T-helper 1 cell treated with Interleukin-12 subunit alpha and Interleukin-12 subunit beta and Interleukin-4 antibody, amounts not matched to agents 30 μg/mL and 1 μg/mL, for 36 hours (primary cell): ENCODE measurements at regions not wholly inside any gene's neighbourhood (a gene's known extent, or its start where the extent isn't known, plus 50 kb on each side); places are given as distances from the start of the nearest gene placed in this dataset.

ENCODE experiments used
- H3K27ac Mint-ChIP-seq: one replicate; pipeline ENCODE4 v1.8.0; 2021; ENCODE audit warnings: mild to moderate bottlenecking, mixed read lengths
- H3K27me3 Mint-ChIP-seq: one replicate; pipeline ENCODE4 v1.8.0; 2021; ENCODE audit warnings: low read depth, mixed read lengths
- H3K36me3 Mint-ChIP-seq: one replicate; pipeline ENCODE4 v1.8.0; 2021; ENCODE audit warnings: low read depth, mixed read lengths
- H3K4me1 Mint-ChIP-seq: one replicate; pipeline ENCODE4 v1.8.0; 2021; ENCODE audit warnings: low read depth, mixed read lengths
- H3K4me3 Mint-ChIP-seq: one replicate; pipeline ENCODE4 v1.8.0; 2021; ENCODE audit warnings: mild to moderate bottlenecking, moderate library complexity, mixed read lengths
- H3K9me3 Mint-ChIP-seq: one replicate; pipeline ENCODE4 v1.8.0; 2021; ENCODE audit warnings: mixed read lengths

- Mint-ChIP-seq H3K4me3 (no peak overlapping the region), H3K36me3 (peaks cover 1% of the 10 kb centered on the region), H3K27ac (no peak overlapping the region), H3K9me3 (no peaks in the 10 kb centered on the region), H3K4me1 (peaks cover 20% of the 10 kb centered on the region), H3K27me3 (peaks cover 5% of the 10 kb centered on the region)
Measured at GRCh38 chr2:12538138-12538694, 178.5 kb upstream of the TRIB2 start.

- no peak overlapping the region for H3K27ac Mint-ChIP-seq
- no peaks in the 10 kb centered on the region for H3K36me3 Mint-ChIP-seq
- H3K4me1 Mint-ChIP-seq = peaks cover 10% of the 10 kb centered on the region
- no peaks in the 10 kb centered on the region for H3K9me3 Mint-ChIP-seq
- no peak overlapping the region for H3K4me3 Mint-ChIP-seq
- H3K27me3 Mint-ChIP-seq = peaks cover 4% of the 10 kb centered on the region
Measured at GRCh38 chr2:12539336-12539735, 177.4 kb upstream of the TRIB2 start.

- Mint-ChIP-seq H3K27me3 (peaks cover 4% of the 10 kb centered on the region), H3K4me1 (peaks cover 5% of the 10 kb centered on the region), H3K9me3 (peaks cover under 1% of the 10 kb centered on the region), H3K36me3 (peaks cover 2% of the 10 kb centered on the region), H3K27ac (no peak overlapping the region), H3K4me3 (no peak overlapping the region)
Measured at GRCh38 chr2:12539776-12540562, 176.8 kb upstream of the TRIB2 start.

- Mint-ChIP-seq H3K27me3 (peaks cover 4% of the 10 kb centered on the region), H3K4me3 (no peak overlapping the region), H3K27ac (no peak overlapping the region), H3K4me1 (peaks cover 4% of the 10 kb centered on the region), H3K9me3 (peaks cover 6% of the 10 kb centered on the region), H3K36me3 (peaks cover 2% of the 10 kb centered on the region)
Measured at GRCh38 chr2:12543076-12543977, 173.4 kb upstream of the TRIB2 start.

GRCh38 chr2:12543978-12544558 lies 172.7 kb upstream of the TRIB2 start:
- Mint-ChIP-seq H3K4me1 (peaks cover 4% of the 10 kb centered on the region), H3K27me3 (peaks cover 4% of the 10 kb centered on the region), H3K27ac (no peak overlapping the region), H3K9me3 (peaks cover 6% of the 10 kb centered on the region), H3K4me3 (no peak overlapping the region), H3K36me3 (peaks cover 2% of the 10 kb centered on the region)

- Mint-ChIP-seq H3K9me3 (peaks cover 15% of the 10 kb centered on the region), H3K27me3 (peaks cover 3% of the 10 kb centered on the region), H3K27ac (no peak overlapping the region)
Measured at GRCh38 chr2:12547566-12548170, 169.1 kb upstream of the TRIB2 start.

GRCh38 chr2:12548906-12549305 lies 167.8 kb upstream of the TRIB2 start:
- peaks cover 15% of the 10 kb centered on the region for H3K9me3 Mint-ChIP-seq
- H3K4me1 Mint-ChIP-seq = no peaks in the 10 kb centered on the region
- H3K27me3 Mint-ChIP-seq = no peaks in the 10 kb centered on the region
- no peak overlapping the region for H3K27ac Mint-ChIP-seq
- peaks cover 2% of the 10 kb centered on the region for H3K36me3 Mint-ChIP-seq
- H3K4me3 Mint-ChIP-seq = no peak overlapping the region

More at GRCh38 chr2:12547566-12548170, 169.1 kb upstream of the TRIB2 start:
- H3K4me1 Mint-ChIP-seq = peaks cover 3% of the 10 kb centered on the region
- peaks cover 2% of the 10 kb centered on the region for H3K36me3 Mint-ChIP-seq
- no peak overlapping the region for H3K4me3 Mint-ChIP-seq

GRCh38 chr2:12549641-12550040 lies 167.1 kb upstream of the TRIB2 start:
- H3K27ac Mint-ChIP-seq = no peak overlapping the region
- peaks cover 3% of the 10 kb centered on the region for H3K4me1 Mint-ChIP-seq
- no peak overlapping the region for H3K4me3 Mint-ChIP-seq
- peaks cover 1% of the 10 kb centered on the region for H3K36me3 Mint-ChIP-seq
- peaks cover 15% of the 10 kb centered on the region for H3K9me3 Mint-ChIP-seq
- H3K27me3 Mint-ChIP-seq = no peaks in the 10 kb centered on the region

GRCh38 chr2:12552092-12552491 lies 164.6 kb upstream of the TRIB2 start:
- no peaks in the 10 kb centered on the region for H3K27me3 Mint-ChIP-seq
- H3K4me1 Mint-ChIP-seq = peaks cover 22% of the 10 kb centered on the region
- no peak overlapping the region for H3K27ac Mint-ChIP-seq
- H3K9me3 Mint-ChIP-seq = peaks cover 9% of the 10 kb centered on the region
- H3K36me3 Mint-ChIP-seq = no peaks in the 10 kb centered on the region
- H3K4me3 Mint-ChIP-seq = no peak overlapping the region

- no peak overlapping the region for H3K27ac Mint-ChIP-seq
- H3K9me3 Mint-ChIP-seq = peaks cover 9% of the 10 kb centered on the region
- peaks cover 25% of the 10 kb centered on the region for H3K4me1 Mint-ChIP-seq
- no peaks in the 10 kb centered on the region for H3K36me3 Mint-ChIP-seq
- H3K4me3 Mint-ChIP-seq = no peak overlapping the region
- no peaks in the 10 kb centered on the region for H3K27me3 Mint-ChIP-seq
Measured at GRCh38 chr2:12554224-12555011, 162.3 kb upstream of the TRIB2 start.

- Mint-ChIP-seq H3K36me3 (no peaks in the 10 kb centered on the region), H3K4me1 (peaks cover 25% of the 10 kb centered on the region), H3K4me3 (no peak overlapping the region), H3K27me3 (no peaks in the 10 kb centered on the region), H3K9me3 (peaks cover 9% of the 10 kb centered on the region), H3K27ac (peak overlapping the region; percentile 41)
Measured at GRCh38 chr2:12555012-12555645, 161.6 kb upstream of the TRIB2 start.

GRCh38 chr2:12556762-12557161 lies 160.0 kb upstream of the TRIB2 start:
- Mint-ChIP-seq H3K27me3 (peaks cover 4% of the 10 kb centered on the region), H3K27ac (peak overlapping the region; percentile 31), H3K9me3 (peaks cover 9% of the 10 kb centered on the region)

GRCh38 chr2:12557688-12558087 lies 159.0 kb upstream of the TRIB2 start:
- Mint-ChIP-seq H3K9me3 (peaks cover 4% of the 10 kb centered on the region), H3K27ac (no peak overlapping the region), H3K36me3 (peaks cover 3% of the 10 kb centered on the region), H3K4me3 (no peak overlapping the region), H3K27me3 (peaks cover 4% of the 10 kb centered on the region), H3K4me1 (peaks cover 29% of the 10 kb centered on the region)

More at GRCh38 chr2:12556762-12557161, 160.0 kb upstream of the TRIB2 start:
- H3K4me3 Mint-ChIP-seq = no peak overlapping the region
- peaks cover 25% of the 10 kb centered on the region for H3K4me1 Mint-ChIP-seq
- peaks cover 3% of the 10 kb centered on the region for H3K36me3 Mint-ChIP-seq
